HCT116 (cell line): ENCODE measurements at regions not wholly inside any gene's neighbourhood (a gene's known extent, or its start where the extent isn't known, plus 50 kb on each side); places are given as distances from the start of the nearest gene placed in this dataset.

Experiments used
- ATAC-seq: fragments of 200-7000 bp; cut with Tn5 transposase; 2 replicates; pipeline ENCODE4 v1.9.1; 2020; ENCODE audit warnings: mild to moderate bottlenecking, moderate library complexity
- BruUV-seq: library from RNA; stranded (reverse); fragments of 400-500 nt; replicated peaks from 2 replicates; lab custom pipeline; 2021; lab: Mats Ljungman, UMichigan
- CTCF ChIA-PET: fragments of 300-600 bp; sonication (Branson Sonifier 250); formaldehyde crosslinking; loops from one replicate; lab custom pipeline; 2021; ENCODE audit warnings: antibody characterized with exemption; lab: Charles Lee
- POLR2A ChIA-PET: fragments of 300-600, 350-600 bp; sonication (Branson Sonifier 250); formaldehyde crosslinking; loops from one replicate; lab custom pipeline; 2021; ENCODE audit warnings: antibody characterized with exemption; lab: Charles Lee
- RAD21 ChIA-PET, 2 experiments: fragments of 300-600 bp; sonication (Branson Sonifier 250); formaldehyde crosslinking; loops; one replicate each; lab custom pipeline; 2023; ENCODE audit warnings: low total read pairs in 2 of 2; ENCODE audit not compliant: uncharacterized antibody in 2 of 2, unreplicated experiment in 2 of 2, low non-redundant PET in 1 of 2; lab: Charles Lee
- DNase-seq: peaks from one replicate; pipeline ENCODE4 v3.0.0-alpha.2; 2010; ENCODE audit warnings: low read depth, low spot score
- H2AFZ ChIP-seq: fragments of 200-600 bp; shearing (Covaris generic), sonication (generic); 2 replicates; pipeline ENCODE4 v1.6.1; 2017; ENCODE audit warnings: low read depth, mixed run types, mixed read lengths, antibody characterized with exemption, low read length; ENCODE audit not compliant: poor library complexity, severe bottlenecking
- H3K27ac ChIP-seq: 2 replicates; pipeline ENCODE4 v1.5.1; 2012; ENCODE audit warnings: low read depth, low read length
- H3K27me3 ChIP-seq: fragments of 200-600 bp; sonication (generic); 2 replicates; pipeline ENCODE4 v1.6.1; 2016; ENCODE audit warnings: mixed run types, low read length, mixed read lengths; ENCODE audit not compliant: insufficient read depth
- H3K36me3 ChIP-seq, 2 experiments: fragments of 200-500 bp in 1 of 2; fragments of 200-600 bp in 1 of 2; sonication (Bioruptor generic) in 1 of 2; sonication (generic) in 1 of 2; 2 replicates each; pipeline versions ENCODE4 v1.5.1 to v1.6.1; 2014 to 2016; ENCODE audit warnings: low read length in 2 of 2, inconsistent platforms in 1 of 2, mixed read lengths in 1 of 2, mixed run types in 1 of 2; ENCODE audit not compliant: insufficient read depth in 2 of 2, control insufficient read depth in 1 of 2
- H3K4me1 ChIP-seq, 2 experiments: fragments of 200-600 bp in 1 of 2; sonication (generic) in 1 of 2; 2 replicates each; pipeline versions ENCODE4 v1.5.1 to v1.6.1; 2012 to 2017; ENCODE audit warnings: low read length in 2 of 2, inconsistent platforms in 1 of 2, mild to moderate bottlenecking in 1 of 2, mixed read lengths in 1 of 2, mixed run types in 1 of 2, moderate library complexity in 1 of 2; ENCODE audit not compliant: insufficient read depth in 2 of 2, control insufficient read depth in 1 of 2
- H3K4me2 ChIP-seq: fragments of 200-600 bp; sonication (generic); 2 replicates; pipeline ENCODE4 v1.6.1; 2017; ENCODE audit warnings: mixed run types, low read length, mixed read lengths
- H3K4me3 ChIP-seq, 2 experiments: fragments of 200-600 bp in 1 of 2; sonication (generic) in 1 of 2; replicated peaks in 1 of 2; 2 replicates each; pipeline ENCODE4 v1.5.1; 2011 to 2016; ENCODE audit warnings: low read length in 2 of 2, control low read depth in 1 of 2, low read depth in 1 of 2, mild to moderate bottlenecking in 1 of 2, mixed read lengths in 1 of 2, mixed run types in 1 of 2
- H3K79me2 ChIP-seq: fragments of 200-600 bp; sonication (generic); 2 replicates; pipeline ENCODE4 v1.6.1; 2017; ENCODE audit warnings: mild to moderate bottlenecking, mixed run types, low read length, moderate library complexity, mixed read lengths; ENCODE audit not compliant: insufficient read depth
- H3K9ac ChIP-seq: fragments of 200-600 bp; sonication (generic); 2 replicates; pipeline ENCODE4 v1.6.1; 2016; ENCODE audit warnings: low read length, mixed read lengths
- H3K9me2 ChIP-seq: fragments of 200-600 bp; sonication (generic), shearing (Covaris generic); 2 replicates; pipeline ENCODE4 v1.6.1; 2017; ENCODE audit warnings: mixed run types, mild to moderate bottlenecking, moderate library complexity; ENCODE audit not compliant: insufficient read depth
- H3K9me3 ChIP-seq, 2 experiments: fragments of 200-500 bp in 1 of 2; fragments of 200-600 bp in 1 of 2; sonication (Bioruptor generic) in 1 of 2; sonication (generic) in 1 of 2; 2 replicates each; pipeline ENCODE4 v1.6.1; 2014 to 2017; ENCODE audit warnings: low read length in 2 of 2, mixed read lengths in 2 of 2, inconsistent platforms in 1 of 2, low read depth in 1 of 2, mild to moderate bottlenecking in 1 of 2, mixed run types in 1 of 2, moderate library complexity in 1 of 2; ENCODE audit not compliant: control insufficient read depth in 1 of 2, insufficient read depth in 1 of 2
- H4K20me1 ChIP-seq: fragments of 200-600 bp; sonication (generic), shearing (Covaris generic); 2 replicates; pipeline ENCODE4 v1.6.1; 2017; ENCODE audit warnings: mixed run types, mild to moderate bottlenecking, moderate library complexity; ENCODE audit not compliant: insufficient read depth
- CEBPB ChIP-seq: IDR thresholded peaks from 2 replicates; pipeline ENCODE4 v1.6.1; 2012; ENCODE audit warnings: low read depth
- EGR1 ChIP-seq: IDR thresholded peaks from 2 replicates; pipeline ENCODE4 v1.6.1; 2012; ENCODE audit warnings: low read depth
- EZH2 ChIP-seq: fragments of 200-600 bp; sonication (generic); IDR thresholded peaks from 2 replicates; pipeline ENCODE4 v1.6.1; 2017; ENCODE audit warnings: antibody characterized with exemption, mixed run types
- FOSL1 ChIP-seq: IDR thresholded peaks from 2 replicates; pipeline ENCODE4 v1.6.1; 2012; ENCODE audit warnings: low read depth
- POLR2A ChIP-seq: IDR thresholded peaks from 2 replicates; pipeline ENCODE4 v1.7.0; 2011; ENCODE audit warnings: borderline replicate concordance; ENCODE audit not compliant: insufficient read depth, insufficient read length; ENCODE audit errors: extremely low read depth
- SIN3A ChIP-seq: IDR thresholded peaks from 2 replicates; pipeline ENCODE4 v1.6.1; 2012; ENCODE audit warnings: low read depth
- TCF7L2 ChIP-seq: IDR thresholded peaks from 2 replicates; pipeline ENCODE4 v1.7.0; 2011; ENCODE audit warnings: borderline replicate concordance, inconsistent platforms; ENCODE audit not compliant: insufficient read depth, insufficient read length; ENCODE audit errors: extremely low read depth
- YY1 ChIP-seq: IDR thresholded peaks from 2 replicates; pipeline ENCODE4 v1.6.1; 2011; ENCODE audit warnings: low read length, low read depth, moderate library complexity, mild to moderate bottlenecking; ENCODE audit not compliant: insufficient replicate concordance; ENCODE audit errors: extremely low read depth
- ZFX ChIP-seq: fragments of 450-650 bp; IDR thresholded peaks from 2 replicates; pipeline ENCODE4 v1.6.1; 2017
- intact Hi-C: fragments of 100-400 bp; cut with micrococcal nuclease; formaldehyde crosslinking; loops from 2 replicates; pipeline ENCODE4 v1.10.0; 2022
- TF ChIP-seq, protein P1 (sequence below), 3 experiments: fragments of 200-600 bp in 1 of 3; sonication (generic) in 1 of 3; IDR thresholded peaks in 2 of 3; conservative IDR thresholded peaks in 1 of 3; 2 replicates each; pipeline ENCODE4 v1.5.1; 2012 to 2017; ENCODE audit warnings: low read depth in 2 of 3, low read length in 2 of 3, antibody characterized with exemption in 1 of 3, borderline replicate concordance in 1 of 3, control low read depth in 1 of 3, mild to moderate bottlenecking in 1 of 3, mixed read lengths in 1 of 3, mixed run types in 1 of 3, moderate library complexity in 1 of 3; ENCODE audit not compliant: insufficient read depth in 1 of 3

DNA sequence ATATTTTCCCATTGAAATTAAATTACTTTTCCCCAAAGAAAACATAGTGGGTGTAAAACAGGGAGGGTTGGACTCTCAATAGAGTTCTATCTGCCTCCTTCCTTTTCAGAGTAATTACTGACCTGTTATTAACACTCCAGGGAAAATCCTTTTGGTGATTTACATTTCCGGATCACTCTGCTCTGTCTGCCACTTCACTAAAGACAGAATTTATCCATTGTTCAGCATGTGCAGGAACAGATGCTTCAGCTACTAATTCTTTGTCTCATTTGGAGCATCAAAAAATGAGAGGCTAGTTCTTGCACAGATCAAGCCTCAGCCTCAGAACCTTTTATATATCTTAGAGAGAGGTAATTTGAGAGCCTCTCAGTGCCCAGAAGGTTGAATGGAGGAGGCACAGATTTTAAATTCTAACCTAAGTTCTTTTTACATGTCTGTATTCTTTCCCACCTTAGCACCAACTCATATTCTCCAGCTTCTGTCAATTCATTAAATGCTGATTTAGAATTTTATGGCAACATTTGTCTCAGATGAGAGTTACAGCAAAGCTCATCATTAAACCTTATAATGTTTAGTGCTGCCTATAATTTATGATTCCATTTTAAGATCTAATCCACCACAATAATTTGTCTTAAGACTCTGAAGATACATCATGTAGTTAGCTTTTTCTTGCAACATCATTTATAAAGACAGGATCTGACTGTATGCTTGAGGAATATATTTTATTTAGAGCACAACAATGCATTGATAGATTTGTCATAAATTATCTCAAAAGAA is 1494.4 kb downstream of the STIM2 start:
- Histone ChIP-seq H3K9ac (no peak overlapping the region), H3K27ac (no peak overlapping the region), H3K4me1 (no peaks in the 10 kb centered on the region), H3K9me3 (no peaks in the 10 kb centered on the region), H3K9me2 (no peaks in the 10 kb centered on the region), H2AFZ (no peak overlapping the region), H3K27me3 (no peaks in the 10 kb centered on the region), H3K79me2 (no peaks in the 10 kb centered on the region), H3K36me3 (no peaks in the 10 kb centered on the region), H3K4me2 (no peak overlapping the region), H3K4me3 (no peak overlapping the region), H4K20me1 (no peaks in the 10 kb centered on the region)
- ATAC-seq (no peak), DNase-seq (no peak)
- intact Hi-C loops = no loop called here
- ChIA-PET RAD21 (no interaction called here), POLR2A (no interaction called here), CTCF (no interaction called here)
- BruUV-seq = no TSS peak
- TF ChIP-seq, protein P1, sequence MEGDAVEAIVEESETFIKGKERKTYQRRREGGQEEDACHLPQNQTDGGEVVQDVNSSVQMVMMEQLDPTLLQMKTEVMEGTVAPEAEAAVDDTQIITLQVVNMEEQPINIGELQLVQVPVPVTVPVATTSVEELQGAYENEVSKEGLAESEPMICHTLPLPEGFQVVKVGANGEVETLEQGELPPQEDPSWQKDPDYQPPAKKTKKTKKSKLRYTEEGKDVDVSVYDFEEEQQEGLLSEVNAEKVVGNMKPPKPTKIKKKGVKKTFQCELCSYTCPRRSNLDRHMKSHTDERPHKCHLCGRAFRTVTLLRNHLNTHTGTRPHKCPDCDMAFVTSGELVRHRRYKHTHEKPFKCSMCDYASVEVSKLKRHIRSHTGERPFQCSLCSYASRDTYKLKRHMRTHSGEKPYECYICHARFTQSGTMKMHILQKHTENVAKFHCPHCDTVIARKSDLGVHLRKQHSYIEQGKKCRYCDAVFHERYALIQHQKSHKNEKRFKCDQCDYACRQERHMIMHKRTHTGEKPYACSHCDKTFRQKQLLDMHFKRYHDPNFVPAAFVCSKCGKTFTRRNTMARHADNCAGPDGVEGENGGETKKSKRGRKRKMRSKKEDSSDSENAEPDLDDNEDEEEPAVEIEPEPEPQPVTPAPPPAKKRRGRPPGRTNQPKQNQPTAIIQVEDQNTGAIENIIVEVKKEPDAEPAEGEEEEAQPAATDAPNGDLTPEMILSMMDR (IDR thresholded peaks at IDR 0.05 in 2 of 3, conservative IDR thresholded peaks at IDR 0.05 in 1 of 3; ENCODE audit: borderline replicate concordance in 1 of 3, insufficient read depth in 1 of 3, low read depth in 2 of 3, low read length in 2 of 3) = no peak
- TF ChIP-seq CEBPB (no peak), POLR2A (no peak), FOSL1 (no peak), EZH2 (no peak), SIN3A (no peak), EGR1 (no peak), TCF7L2 (no peak), YY1 (no peak), ZFX (no peak)
